Activated naive CD4-positive, alpha-beta T cell treated with Interleukin-2 at 50 U/mL for 16 hours (primary cell): ENCODE measurements at regions not wholly inside any gene's neighbourhood (a gene's known extent, or its start where the extent isn't known, plus 50 kb on each side); places are given as distances from the start of the nearest gene placed in this dataset.
"Not testable (repeated sequence)": the region's sequence is repeated elsewhere in the genome, so short reads cannot be mapped to it uniquely, and the experiment has no call there.

ENCODE experiments used
- DNase-seq: peaks from one replicate; pipeline ENCODE4 v3.0.0-alpha.2; 2020

DNA sequence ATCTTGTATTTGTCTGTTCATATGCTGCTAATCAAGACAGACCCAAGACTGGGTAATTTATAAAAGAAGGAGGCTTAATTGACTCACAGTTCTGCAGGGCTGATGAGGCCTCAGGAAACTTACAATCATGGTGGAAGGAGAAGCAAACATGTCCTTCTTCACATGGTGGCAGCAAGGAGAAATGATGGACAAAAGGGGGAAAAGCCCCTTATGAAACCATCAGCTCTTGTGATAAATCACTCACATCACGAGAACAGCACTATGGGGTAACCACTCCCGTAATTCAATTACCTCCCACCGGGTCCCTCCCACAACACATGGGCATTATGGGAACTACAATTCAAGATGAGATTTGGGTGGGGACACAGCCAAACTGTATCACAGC is 117.0 kb downstream of the TTC6 start:
- DNase-seq = not testable (repeated sequence)

DNA sequence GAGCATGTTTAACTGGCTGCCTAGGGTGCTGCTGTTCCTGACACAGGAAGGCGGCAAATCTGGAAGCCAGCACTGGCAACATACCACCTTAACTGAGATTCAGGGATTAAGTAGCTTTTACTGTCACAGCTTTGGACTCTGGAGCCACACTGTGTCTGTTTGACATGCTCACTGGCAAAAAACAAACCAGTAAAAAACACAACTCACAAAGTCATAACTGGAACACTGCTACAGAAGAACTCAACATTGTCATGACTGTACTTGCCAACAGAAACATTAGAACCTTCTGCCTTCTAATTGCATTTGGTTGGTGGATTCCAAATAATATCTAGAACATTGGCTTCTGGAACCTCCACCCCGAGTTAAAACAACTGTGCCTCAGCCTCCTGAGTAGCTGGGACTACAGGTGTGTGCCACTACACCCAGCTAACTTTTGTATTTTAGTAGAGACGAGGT is 117.6 kb downstream of the TTC6 start:
- no peak for DNase-seq

DNA sequence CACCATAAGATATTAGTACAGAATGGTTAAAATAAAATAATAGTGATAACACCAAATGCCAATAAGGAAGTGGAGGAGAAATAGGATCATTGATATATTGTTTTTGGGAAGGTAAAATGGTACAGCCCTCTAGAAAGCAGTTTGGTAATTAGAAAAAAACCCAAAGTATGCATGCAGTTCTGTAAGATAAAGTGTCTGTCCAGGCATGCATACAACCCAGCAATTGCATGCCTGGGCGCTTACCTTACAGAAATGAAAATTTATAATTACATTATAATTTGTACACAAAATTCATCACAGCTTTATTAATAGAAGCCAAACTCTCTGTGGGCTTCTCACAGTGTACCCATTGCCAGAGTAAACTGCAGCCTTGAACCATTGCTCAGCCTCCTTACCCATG is 124.7 kb downstream of the TTC6 start:
- DNase-seq = no peak

- DNase-seq = no peak
Observed at GRCh38 chr14:37721976-37722659, 126.7 kb downstream of the TTC6 start.

- no peak for DNase-seq
Observed at GRCh38 chr14:37723515-37723914, 128.1 kb downstream of the TTC6 start.

DNA sequence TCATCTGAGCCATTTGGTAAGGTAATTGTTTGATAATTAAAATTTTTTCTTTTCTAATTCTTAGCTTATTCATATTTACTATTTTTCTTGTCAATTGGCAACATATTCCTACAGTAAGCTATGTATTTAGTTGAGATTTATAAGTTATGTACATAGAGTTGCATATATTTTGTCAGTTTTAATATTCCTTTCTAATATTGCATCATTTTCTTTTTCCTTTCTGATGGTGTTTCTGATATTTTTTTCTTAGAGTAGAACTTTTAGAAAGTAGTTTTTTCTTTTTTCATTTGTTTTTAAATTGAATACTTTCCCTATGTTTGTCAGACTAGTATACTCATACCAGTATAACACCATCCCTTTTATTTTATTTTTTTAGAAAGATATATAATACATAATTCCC is 131.3 kb downstream of the TTC6 start:
- no peak for DNase-seq

DNA sequence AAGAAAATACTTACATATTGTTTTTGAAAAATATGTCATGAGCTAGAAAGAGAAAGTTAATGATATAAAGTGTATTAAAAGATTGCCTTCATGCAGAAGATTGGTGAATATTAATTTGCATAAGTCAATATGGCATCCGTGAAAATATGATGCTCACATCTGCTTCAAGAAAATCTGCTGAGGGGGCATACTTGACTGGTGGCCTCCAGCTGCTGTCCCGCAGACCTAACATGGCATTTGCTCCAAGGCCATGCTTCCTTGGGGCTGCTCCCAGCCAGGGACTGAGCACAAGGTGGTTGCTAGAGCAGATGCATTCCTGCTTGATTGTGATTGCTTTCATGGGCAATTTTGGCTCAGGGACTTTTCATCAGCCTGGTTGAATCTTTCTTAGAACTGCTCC is 133.8 kb downstream of the TTC6 start:
- no peak for DNase-seq

DNA sequence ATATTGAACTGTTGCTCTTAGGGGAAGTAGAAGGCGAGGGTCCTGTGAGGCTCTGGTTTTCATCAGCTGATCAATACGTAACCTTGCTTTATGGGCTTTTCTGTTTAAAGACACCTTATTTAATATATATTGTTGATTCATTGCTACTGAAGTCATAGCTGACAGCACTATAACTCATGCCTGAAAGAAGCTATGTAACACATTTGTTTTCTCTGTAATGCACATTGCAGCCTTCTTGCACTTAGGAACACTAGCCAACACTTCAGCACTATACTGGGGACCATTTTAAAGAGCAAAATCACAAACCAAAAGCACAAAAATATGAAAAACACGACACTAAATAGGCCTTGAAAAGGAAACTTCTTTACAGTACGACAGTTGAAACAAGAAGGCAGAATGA is 135.7 kb downstream of the TTC6 start:
- no peak for DNase-seq

DNA sequence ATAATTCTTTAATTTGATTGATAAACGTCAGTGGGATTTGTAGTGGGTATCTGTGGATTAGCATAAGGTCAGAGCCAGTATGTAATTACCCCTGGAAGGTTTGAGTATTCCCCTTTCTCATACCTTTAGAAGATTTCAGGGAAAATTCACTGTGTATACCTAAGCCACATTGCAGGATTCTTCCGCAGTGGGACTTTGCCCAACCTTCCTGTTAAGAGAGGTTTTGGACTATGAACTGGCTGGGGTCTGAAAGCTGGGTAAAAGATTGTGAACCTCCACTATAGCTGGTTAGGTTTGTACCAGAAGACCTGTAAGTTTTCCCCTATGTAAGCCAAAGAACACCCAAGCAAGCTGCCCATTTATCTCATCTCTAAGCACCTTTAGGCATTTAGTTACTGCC is 150.2 kb downstream of the TTC6 start:
- no peak for DNase-seq

GRCh38 chr14:37746140-37746832 is 150.9 kb downstream of the TTC6 start:
- no peak for DNase-seq

DNA sequence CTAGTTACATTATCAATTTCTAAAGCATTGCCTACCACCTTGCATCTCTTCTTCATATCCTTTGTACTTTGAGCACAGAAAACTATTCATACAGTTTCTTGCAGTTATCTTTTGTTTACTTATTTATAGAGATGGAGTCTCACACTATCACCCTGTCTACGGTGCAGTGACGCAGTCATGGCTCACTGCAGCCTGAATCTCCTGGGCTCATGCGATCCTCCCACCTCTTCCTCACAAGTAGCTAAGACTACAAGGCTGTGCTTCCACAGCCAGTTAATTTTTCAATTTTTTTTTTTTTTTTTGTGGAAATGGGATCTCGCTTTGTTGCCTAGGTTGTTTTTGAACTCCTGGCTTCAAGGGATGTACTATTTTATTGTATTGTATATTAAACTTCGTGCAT is 158.0 kb downstream of the TTC6 start:
- no peak for DNase-seq

- DNase-seq = not testable (repeated sequence)
Observed at GRCh38 chr14:37760275-37760674, 164.8 kb downstream of the TTC6 start.

GRCh38 chr14:37763266-37763665 is 167.8 kb downstream of the TTC6 start:
- DNase-seq = no peak

- DNase-seq = not testable (repeated sequence)
Observed at GRCh38 chr14:37772283-37772682, 176.9 kb downstream of the TTC6 start.

- DNase-seq = no peak
Observed at GRCh38 chr14:37776791-37777499, 181.5 kb downstream of the TTC6 start.

DNA sequence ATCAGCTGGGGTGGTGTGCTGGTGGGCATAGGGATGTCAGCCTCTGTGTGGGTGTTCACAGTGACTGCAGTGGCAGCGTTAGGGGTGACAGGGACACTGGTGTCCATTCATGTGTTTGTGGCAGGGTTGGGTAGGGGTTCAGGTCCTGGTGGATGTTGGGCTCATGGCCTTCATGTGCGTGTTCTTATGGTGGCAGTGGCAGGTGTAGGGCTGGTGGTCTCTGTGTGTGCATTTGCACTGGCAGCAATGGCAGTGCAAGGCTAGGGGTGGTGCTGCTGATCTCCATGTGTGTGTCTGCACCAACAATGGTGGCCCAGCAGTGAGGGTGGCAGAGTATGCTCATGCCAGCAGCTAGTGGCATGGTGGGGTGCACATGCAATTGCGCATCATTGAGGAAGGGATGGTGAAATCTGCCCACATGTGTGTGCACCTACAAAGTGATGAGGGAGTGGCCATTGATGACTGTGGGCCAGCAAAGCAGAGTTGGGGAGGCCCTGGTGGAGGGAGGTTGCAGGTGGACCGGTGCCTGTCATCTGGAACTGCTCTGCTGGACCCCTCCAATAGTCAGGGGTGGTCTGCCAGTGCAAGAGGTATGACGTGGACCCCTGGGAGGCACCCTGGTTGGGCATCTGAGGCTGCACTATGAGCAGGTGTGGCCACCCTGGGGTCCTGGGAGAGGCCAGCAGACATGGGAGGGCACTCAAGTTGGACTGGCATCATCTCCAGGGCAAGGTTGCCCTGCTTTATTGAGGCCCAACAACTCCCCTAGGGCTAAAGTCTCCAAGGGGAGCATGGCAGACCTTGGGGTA is 182.9 kb downstream of the TTC6 start:
- DNase-seq = no peak

DNA sequence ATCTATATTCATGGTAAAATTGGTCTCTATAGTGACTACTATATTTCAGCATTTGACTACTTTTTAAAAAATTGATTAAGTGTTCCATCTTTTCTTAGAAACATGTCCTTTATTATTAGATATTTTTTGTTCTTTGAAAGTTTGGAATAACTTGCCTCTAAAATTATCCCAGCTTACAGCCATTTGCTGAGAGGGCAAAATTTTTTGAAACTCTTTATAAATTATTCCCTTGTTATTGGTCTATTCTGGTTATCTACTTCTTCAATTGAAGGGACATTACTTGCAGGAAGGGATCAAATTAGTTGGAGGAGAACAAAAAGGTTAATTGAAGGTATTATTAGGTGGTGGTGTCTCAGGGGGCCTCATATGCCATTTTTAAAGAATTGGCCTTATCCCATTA is 184.1 kb downstream of the TTC6 start:
- DNase-seq = no peak

- DNase-seq = not testable (repeated sequence)
Observed at GRCh38 chr14:37780731-37781130, 185.3 kb downstream of the TTC6 start.

DNA sequence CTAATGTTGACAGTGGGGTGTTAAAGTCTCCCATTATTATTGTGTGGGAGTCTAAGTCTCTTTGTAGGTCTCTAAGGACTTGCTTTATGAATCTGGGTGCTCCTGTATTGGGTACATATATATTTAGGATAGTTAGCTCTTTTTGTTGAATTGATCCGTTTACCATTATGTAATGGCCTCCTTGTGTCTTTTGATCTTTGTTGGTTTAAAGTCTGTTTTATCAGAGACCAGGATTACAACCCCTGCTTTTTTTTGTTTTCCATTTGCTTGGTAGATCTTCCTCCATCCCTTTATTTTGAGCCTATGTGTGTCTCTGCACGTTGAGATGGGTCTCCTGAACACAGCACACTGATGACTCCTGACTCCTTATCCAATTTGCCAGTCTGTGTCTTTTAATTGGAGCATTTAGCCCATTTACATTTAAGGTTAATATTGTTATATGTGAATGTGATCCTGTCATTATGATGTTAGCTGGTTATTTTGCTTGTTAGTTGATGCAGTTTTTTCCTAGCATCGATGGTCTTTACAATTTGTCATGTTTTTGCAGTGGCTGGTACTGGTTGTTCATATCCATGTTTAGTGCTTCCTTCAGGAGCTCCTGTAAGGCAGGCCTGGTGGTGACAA is 188.9 kb downstream of the TTC6 start:
- not testable (repeated sequence) for DNase-seq

GRCh38 chr14:37784827-37785223 is 189.4 kb downstream of the TTC6 start:
- DNase-seq = not testable (repeated sequence)

DNA sequence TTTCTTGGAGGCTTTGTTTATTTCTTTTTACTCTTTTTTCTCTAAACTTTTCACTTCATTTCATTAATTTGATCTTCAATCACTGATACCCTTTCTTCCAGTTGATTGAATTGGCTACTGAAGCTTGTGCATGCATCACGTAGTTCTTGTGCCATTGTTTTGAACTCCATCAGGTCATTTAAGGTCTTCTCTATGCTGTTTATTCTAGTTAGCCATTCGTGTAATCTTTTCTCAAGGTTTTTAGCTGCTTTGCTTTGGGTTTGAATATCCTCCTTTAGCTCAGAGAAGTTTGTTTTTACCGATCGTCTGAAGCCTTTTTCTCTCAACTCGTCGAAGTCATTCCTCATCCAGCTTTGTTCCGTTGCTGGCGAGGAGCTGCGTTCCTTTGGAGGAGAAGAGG is 189.9 kb downstream of the TTC6 start:
- DNase-seq = not testable (repeated sequence)

GRCh38 chr14:37786114-37786625 is 190.7 kb downstream of the TTC6 start:
- not testable (repeated sequence) for DNase-seq
